Choroid plexus epithelial cell (primary cell): ENCODE measurements at regions not wholly inside any gene's neighbourhood (a gene's known extent, or its start where the extent isn't known, plus 50 kb on each side); places are given as distances from the start of the nearest gene placed in this dataset.

Source experiments
- DNase-seq: peaks from one replicate; pipeline ENCODE4 v3.0.0-alpha.2; 2010; ENCODE audit warnings: low read depth
- H3K4me3 ChIP-seq: 2 replicates; pipeline ENCODE4 v1.5.1; 2011; ENCODE audit warnings: low read depth, mild to moderate bottlenecking, control low read depth, low read length, moderate library complexity
- CTCF ChIP-seq: conservative IDR thresholded peaks from 2 replicates; pipeline ENCODE4 v1.5.1; 2011; ENCODE audit warnings: low read depth, mild to moderate bottlenecking, control low read depth, inconsistent platforms, low read length, moderate library complexity

GRCh38 chr7:54963155-54963554 is 55.7 kb upstream of the EGFR start:
- DNase-seq, result no peak
- no peak overlapping the region for H3K4me3 ChIP-seq
- no peak for TF ChIP-seq CTCF

GRCh38 chr7:54964136-54964535 is 54.7 kb upstream of the EGFR start:
- H3K4me3 ChIP-seq, result no peak overlapping the region
- no peak for TF ChIP-seq CTCF
- DNase-seq, result no peak

GRCh38 chr7:54967377-54967776 is 51.4 kb upstream of the EGFR start:
- DNase-seq, result peak; percentile 68
- H3K4me3 ChIP-seq, result no peak overlapping the region
- no peak for TF ChIP-seq CTCF

- no peak for DNase-seq
- TF ChIP-seq CTCF, result no peak
- H3K4me3 ChIP-seq, result no peak overlapping the region
Measured at GRCh38 chr7:54968018-54968417, 50.8 kb upstream of the EGFR start.
